DOHH2 (cell line): ENCODE measurements at regions not wholly inside any gene's neighbourhood (a gene's known extent, or its start where the extent isn't known, plus 50 kb on each side); places are given as distances from the start of the nearest gene placed in this dataset.

Experiments
- EZH2phosphoT487 ChIP-seq: fragments of 200-600 bp; sonication (generic); IDR thresholded peaks from 2 replicates; pipeline ENCODE4 v1.6.1; 2017; ENCODE audit warnings: borderline replicate concordance, mild to moderate bottlenecking, antibody characterized with exemption, low read length, moderate library complexity, mixed read lengths
- TF ChIP-seq, protein P1 (sequence below): fragments of 200-600 bp; sonication (generic); IDR thresholded peaks from one replicate; pipeline ENCODE4 v1.5.1; 2014; ENCODE audit warnings: antibody characterized with exemption, mild to moderate bottlenecking, low read depth, low read length; ENCODE audit not compliant: poor library complexity, severe bottlenecking

DNA sequence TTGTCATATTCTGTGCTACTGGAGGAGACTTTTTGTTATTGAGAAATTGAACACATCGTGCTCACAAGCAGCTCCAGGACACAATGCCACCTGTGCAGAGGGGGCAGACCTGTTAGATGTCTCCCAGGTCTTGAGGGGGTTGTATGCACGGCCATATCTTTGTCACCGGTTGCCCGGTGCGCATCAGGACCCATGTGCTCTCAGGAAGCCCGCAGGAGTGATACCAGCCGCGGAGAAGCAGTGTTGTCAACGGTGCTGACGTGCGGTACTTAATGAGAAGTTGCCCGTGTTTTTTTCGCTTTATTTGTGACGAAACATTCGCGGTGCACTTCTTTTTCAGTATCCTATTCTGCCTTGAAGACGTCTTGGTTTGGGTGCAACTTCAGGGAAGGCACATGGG, 128.2 kb upstream of the RTL1 start:
- TF ChIP-seq, protein P1, sequence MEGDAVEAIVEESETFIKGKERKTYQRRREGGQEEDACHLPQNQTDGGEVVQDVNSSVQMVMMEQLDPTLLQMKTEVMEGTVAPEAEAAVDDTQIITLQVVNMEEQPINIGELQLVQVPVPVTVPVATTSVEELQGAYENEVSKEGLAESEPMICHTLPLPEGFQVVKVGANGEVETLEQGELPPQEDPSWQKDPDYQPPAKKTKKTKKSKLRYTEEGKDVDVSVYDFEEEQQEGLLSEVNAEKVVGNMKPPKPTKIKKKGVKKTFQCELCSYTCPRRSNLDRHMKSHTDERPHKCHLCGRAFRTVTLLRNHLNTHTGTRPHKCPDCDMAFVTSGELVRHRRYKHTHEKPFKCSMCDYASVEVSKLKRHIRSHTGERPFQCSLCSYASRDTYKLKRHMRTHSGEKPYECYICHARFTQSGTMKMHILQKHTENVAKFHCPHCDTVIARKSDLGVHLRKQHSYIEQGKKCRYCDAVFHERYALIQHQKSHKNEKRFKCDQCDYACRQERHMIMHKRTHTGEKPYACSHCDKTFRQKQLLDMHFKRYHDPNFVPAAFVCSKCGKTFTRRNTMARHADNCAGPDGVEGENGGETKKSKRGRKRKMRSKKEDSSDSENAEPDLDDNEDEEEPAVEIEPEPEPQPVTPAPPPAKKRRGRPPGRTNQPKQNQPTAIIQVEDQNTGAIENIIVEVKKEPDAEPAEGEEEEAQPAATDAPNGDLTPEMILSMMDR = no peak
- TF ChIP-seq EZH2phosphoT487 = no peak
